Astrocyte of the hippocampus (primary cell): ENCODE measurements at regions not wholly inside any gene's neighbourhood (a gene's known extent, or its start where the extent isn't known, plus 50 kb on each side); places are given as distances from the start of the nearest gene placed in this dataset.
"Not testable (repeated sequence)": the region's sequence is repeated elsewhere in the genome, so short reads cannot be mapped to it uniquely, and the experiment has no call there.

ENCODE experiments used
- DNase-seq: peaks from one replicate; pipeline ENCODE4 v3.0.0; 2011; ENCODE audit warnings: low read depth, low spot score

- no peak for DNase-seq
Observed at GRCh38 chr14:49121246-49121645, 464.9 kb downstream of the RPS29 start.

- no peak for DNase-seq
Observed at GRCh38 chr14:49114161-49114893, 471.9 kb downstream of the RPS29 start.

- DNase-seq = peak; percentile 65
Observed at GRCh38 chr14:49106741-49107667, 479.2 kb downstream of the RPS29 start.

GRCh38 chr14:49105956-49106355, 480.2 kb downstream of the RPS29 start:
- DNase-seq = no peak

GRCh38 chr14:49105512-49105911, 480.7 kb downstream of the RPS29 start:
- DNase-seq = no peak

- DNase-seq = no peak
Observed at GRCh38 chr14:49092345-49092744, 493.8 kb downstream of the RPS29 start.

GRCh38 chr14:49089107-49089506, 497.1 kb downstream of the RPS29 start:
- no peak for DNase-seq

- DNase-seq = not testable (repeated sequence)
Observed at GRCh38 chr14:49073292-49073691, 512.9 kb downstream of the RPS29 start.

- DNase-seq = no peak
Observed at GRCh38 chr14:49058511-49058910, 527.7 kb downstream of the RPS29 start.

- no peak for DNase-seq
Observed at GRCh38 chr14:49057838-49058510, 528.2 kb downstream of the RPS29 start.

- DNase-seq = peak; percentile 48
Observed at GRCh38 chr14:49056021-49056420, 530.2 kb downstream of the RPS29 start.

GRCh38 chr14:49052521-49052920, 533.7 kb downstream of the RPS29 start:
- DNase-seq = peak; percentile 50

- DNase-seq = peak; percentile 56
Observed at GRCh38 chr14:49051328-49052060, 534.7 kb downstream of the RPS29 start.

GRCh38 chr14:49050822-49051221, 535.4 kb downstream of the RPS29 start:
- no peak for DNase-seq

GRCh38 chr14:49049711-49050110, 536.5 kb downstream of the RPS29 start:
- no peak for DNase-seq

GRCh38 chr14:49044981-49045380, 541.2 kb downstream of the RPS29 start:
- no peak for DNase-seq

- DNase-seq = peak; percentile 11
Observed at GRCh38 chr14:49036984-49037516, 549.1 kb downstream of the RPS29 start.

- DNase-seq = no peak
Observed at GRCh38 chr14:49036266-49036665, 549.9 kb downstream of the RPS29 start.

- DNase-seq = no peak
Observed at GRCh38 chr14:49033131-49033530, 553.0 kb downstream of the RPS29 start.

GRCh38 chr14:49031710-49032109, 554.5 kb downstream of the RPS29 start:
- not testable (repeated sequence) for DNase-seq

GRCh38 chr14:49019467-49020115, 566.6 kb downstream of the RPS29 start:
- peak; percentile 29 for DNase-seq
